Activated T-cell treated with anti-CD3 and anti-CD28 coated beads, Interleukin-2, amount 50 U/mL, for 48 hours (primary cell): ENCODE measurements at regions not wholly inside any gene's neighbourhood (a gene's known extent, or its start where the extent isn't known, plus 50 kb on each side); places are given as distances from the start of the nearest gene placed in this dataset.
"Not testable (repeated sequence)": the region's sequence is repeated elsewhere in the genome, so short reads cannot be mapped to it uniquely, and the experiment has no call there.

Experiments used
- DNase-seq, 2 experiments: peaks; one replicate each; pipeline ENCODE4 v3.0.0-alpha.2; 2020

- no peak for DNase-seq
Measured at GRCh38 chr12:91264178-91264577, 81.6 kb upstream of the DCN start.

GRCh38 chr12:91261820-91262676 is 79.4 kb upstream of the DCN start:
- no peak for DNase-seq

GRCh38 chr12:91256411-91256810 is 73.8 kb upstream of the DCN start:
- DNase-seq, result no peak

- DNase-seq, result no peak
Measured at GRCh38 chr12:91252341-91252740, 69.7 kb upstream of the DCN start.

- no peak for DNase-seq
Measured at GRCh38 chr12:91250273-91250665, 67.7 kb upstream of the DCN start.

GRCh38 chr12:91249518-91250272 is 67.1 kb upstream of the DCN start:
- no peak for DNase-seq

GRCh38 chr12:91249054-91249453 is 66.4 kb upstream of the DCN start:
- no peak for DNase-seq

GRCh38 chr12:91243177-91243576 is 60.6 kb upstream of the DCN start:
- DNase-seq, result not testable (repeated sequence)

GRCh38 chr12:91241756-91242155 is 59.1 kb upstream of the DCN start:
- DNase-seq, result no peak

GRCh38 chr12:91240386-91241095 is 57.9 kb upstream of the DCN start:
- no peak for DNase-seq

GRCh38 chr12:91239481-91239880 is 56.9 kb upstream of the DCN start:
- DNase-seq, result no peak
